Muscle of leg (tissue), 3 donors: ENCODE measurements at regions not wholly inside any gene's neighbourhood (a gene's known extent, or its start where the extent isn't known, plus 50 kb on each side); places are given as distances from the start of the nearest gene placed in this dataset.
"Not testable (repeated sequence)": the region's sequence is repeated elsewhere in the genome, so short reads cannot be mapped to it uniquely, and the experiment has no call there.

Experiments used
- DNase-seq: peaks from one replicate; pipeline ENCODE4 v3.0.0; 2013
- H3K27ac ChIP-seq: one replicate; pipeline ENCODE4 v1.5.1; 2013; ENCODE audit warnings: mild to moderate bottlenecking, low read length, control low read depth
- H3K27me3 ChIP-seq: one replicate; pipeline ENCODE4 v1.6.1; 2013; ENCODE audit warnings: low read length; ENCODE audit not compliant: control insufficient read depth, insufficient read depth
- H3K36me3 ChIP-seq: one replicate; pipeline ENCODE4 v1.6.1; 2013; ENCODE audit warnings: low read length; ENCODE audit not compliant: control insufficient read depth, insufficient read depth
- H3K4me1 ChIP-seq: one replicate; pipeline ENCODE4 v1.6.1; 2013; ENCODE audit warnings: low read length; ENCODE audit not compliant: control insufficient read depth, insufficient read depth
- H3K4me3 ChIP-seq: one replicate; pipeline ENCODE4 v1.5.1; 2013; ENCODE audit warnings: low read length, control low read depth
- H3K9me3 ChIP-seq: replicated peaks from 2 replicates; pipeline ENCODE4 v1.6.1; 2013; ENCODE audit warnings: low read depth, low read length; ENCODE audit not compliant: control insufficient read depth
- WGBS: methylation state at CpG from one replicate; pipeline ENCODE4 v1.1.5; 2013; ENCODE audit warnings: missing lambda C conversion rate; ENCODE audit not compliant: insufficient coverage; 5-methylcytosine and 5-hydroxymethylcytosine counted together

GRCh38 chr7:65563333-65563732 lies 189.7 kb downstream of the ZNF92 start:
- H3K4me3 ChIP-seq, DNase-seq, H3K9me3 ChIP-seq, H3K4me1 ChIP-seq, H3K36me3 ChIP-seq, H3K27me3 ChIP-seq, H3K27ac ChIP-seq: not testable (repeated sequence)
- WGBS, result no CpG with 5 or more reads among the region's 1 CpG

- H3K27ac ChIP-seq, H3K4me1 ChIP-seq, H3K36me3 ChIP-seq, DNase-seq, H3K27me3 ChIP-seq, H3K4me3 ChIP-seq, H3K9me3 ChIP-seq: not testable (repeated sequence)
- WGBS, result no CpG with 5 or more reads among the region's 6 CpGs
These were observed 194.6 kb downstream of the ZNF92 start for GRCh38 chr7:65568226-65568625.

DNA sequence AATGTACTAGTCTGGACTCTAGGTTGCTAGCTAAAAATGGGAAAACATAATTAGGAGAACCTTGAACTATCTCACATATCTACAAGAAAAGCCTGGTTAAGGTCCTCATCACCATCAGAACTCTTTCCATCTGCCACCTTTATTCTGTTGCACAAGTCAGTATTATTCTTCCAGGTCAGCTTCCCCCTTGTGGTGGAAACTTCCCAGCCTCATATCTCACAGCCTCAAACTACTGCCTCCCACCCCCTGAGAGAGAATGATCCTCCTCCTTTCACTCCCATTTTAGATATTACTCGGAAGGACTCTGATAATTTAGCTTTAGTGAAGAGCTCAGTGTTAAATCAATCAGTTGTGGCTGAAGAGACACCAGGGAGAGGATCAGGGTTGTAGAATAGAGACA lies 197.3 kb downstream of the ZNF92 start:
- not testable (repeated sequence) for H3K36me3 ChIP-seq
- whole genome bisulfite sequencing, result no CpG with 5 or more reads among the region's 1 CpG

GRCh38 chr7:65572581-65572980 lies 198.9 kb downstream of the ZNF92 start:
- not testable (repeated sequence) for H3K36me3 ChIP-seq, H3K4me3 ChIP-seq, H3K9me3 ChIP-seq, H3K27me3 ChIP-seq, DNase-seq, H3K27ac ChIP-seq, H3K4me1 ChIP-seq
- WGBS, result 0% methylated on average over 7 of the region's 35 CpGs

More for the DNA sequence above, 197.3 kb downstream of the ZNF92 start:
- not testable (repeated sequence) for DNase-seq, H3K4me1 ChIP-seq, H3K9me3 ChIP-seq, H3K27ac ChIP-seq, H3K4me3 ChIP-seq, H3K27me3 ChIP-seq

DNA sequence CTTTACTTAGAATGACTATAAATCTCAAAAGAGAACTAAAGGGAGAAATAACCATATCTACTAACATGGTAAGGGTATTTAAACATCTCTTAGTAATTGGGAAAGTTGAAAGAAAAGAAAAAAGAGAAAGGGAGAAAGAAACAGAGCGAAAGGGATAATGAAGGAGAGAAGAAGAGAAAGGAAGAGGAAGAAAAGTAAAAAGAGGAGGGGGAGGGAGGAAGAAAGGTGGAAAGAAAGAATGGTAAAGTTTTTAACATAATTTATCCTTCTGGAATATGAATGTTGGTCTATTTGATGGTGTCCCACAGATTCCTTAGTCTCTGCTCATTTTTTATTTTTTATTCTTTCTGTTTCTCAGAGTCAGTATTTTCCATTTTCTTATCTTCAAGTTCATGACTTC lies 202.7 kb downstream of the ZNF92 start:
- WGBS, result no CpG with 5 or more reads among the region's 1 CpG
- H3K9me3 ChIP-seq, H3K4me1 ChIP-seq, DNase-seq, H3K4me3 ChIP-seq, H3K27me3 ChIP-seq, H3K36me3 ChIP-seq, H3K27ac ChIP-seq: not testable (repeated sequence)

DNA sequence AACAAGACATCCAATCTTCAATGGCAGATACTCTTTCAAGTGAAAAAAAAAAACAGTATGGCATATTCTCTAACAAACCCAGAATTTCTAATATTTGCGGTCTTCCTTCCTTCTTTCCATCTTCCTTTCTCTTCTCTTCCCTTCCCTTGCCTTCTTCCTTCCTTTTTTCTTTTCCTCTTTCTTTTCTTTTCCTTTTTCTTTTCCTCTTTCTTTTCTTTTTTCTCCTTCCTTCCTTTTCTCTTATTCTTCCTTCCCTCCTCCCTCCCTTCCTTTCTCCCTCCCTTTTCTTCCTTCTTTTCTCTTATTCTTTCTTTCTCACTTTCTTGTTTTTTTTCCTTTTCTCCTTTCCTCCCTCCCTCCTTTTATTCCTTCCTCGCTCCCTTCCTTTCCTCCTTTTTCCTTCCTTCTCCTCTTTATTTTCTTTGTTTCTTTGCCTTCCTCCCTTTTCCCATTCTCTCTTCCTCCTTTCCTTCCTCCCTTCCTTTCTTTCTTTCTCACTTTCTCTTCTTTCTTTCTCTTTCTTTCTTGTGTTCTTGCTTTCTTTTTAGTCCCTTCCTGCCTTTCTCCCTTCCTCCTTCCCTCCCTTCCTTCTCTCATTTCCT lies 209.0 kb downstream of the ZNF92 start:
- H3K27me3 ChIP-seq, H3K27ac ChIP-seq, H3K4me1 ChIP-seq, H3K36me3 ChIP-seq, H3K4me3 ChIP-seq, DNase-seq, H3K9me3 ChIP-seq: not testable (repeated sequence)
- WGBS, result no CpG with 5 or more reads among the region's 2 CpGs

DNA sequence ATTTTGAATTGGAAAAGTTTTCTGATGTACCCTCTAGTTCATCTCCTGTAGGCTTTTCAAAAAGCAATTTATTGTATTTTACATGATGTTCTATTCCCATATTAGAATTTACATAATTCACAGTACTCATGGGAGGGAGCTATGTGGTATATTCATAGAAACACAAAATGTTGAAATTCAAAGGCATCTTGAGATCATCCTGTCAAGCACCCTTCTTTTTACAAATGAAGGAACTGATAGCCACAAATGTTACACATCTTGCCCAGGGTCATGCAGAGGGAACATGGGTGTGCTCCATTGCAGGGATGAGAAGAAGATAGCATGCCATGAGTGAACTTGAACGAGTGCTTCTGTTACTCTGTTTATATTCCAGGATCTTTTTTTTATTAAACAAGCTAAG lies 228.8 kb downstream of the ZNF92 start:
- not testable (repeated sequence) for H3K36me3 ChIP-seq, H3K4me3 ChIP-seq, H3K4me1 ChIP-seq, H3K27ac ChIP-seq, H3K9me3 ChIP-seq, DNase-seq, H3K27me3 ChIP-seq
- no CpG with 5 or more reads among the region's 1 CpG for WGBS

- WGBS, result no CpG with 5 or more reads among the region's 3 CpGs
- H3K4me3 ChIP-seq, result no peak overlapping the region
- no peaks in the 10 kb centered on the region for H3K4me1 ChIP-seq
- H3K27ac ChIP-seq, result no peak overlapping the region
- no peaks in the 10 kb centered on the region for H3K36me3 ChIP-seq
- H3K9me3 ChIP-seq, result no peaks in the 10 kb centered on the region
- DNase-seq, result no peak
- H3K27me3 ChIP-seq, result no peaks in the 10 kb centered on the region
These were observed 235.5 kb downstream of the ZNF92 start for GRCh38 chr7:65609131-65609530.

DNA sequence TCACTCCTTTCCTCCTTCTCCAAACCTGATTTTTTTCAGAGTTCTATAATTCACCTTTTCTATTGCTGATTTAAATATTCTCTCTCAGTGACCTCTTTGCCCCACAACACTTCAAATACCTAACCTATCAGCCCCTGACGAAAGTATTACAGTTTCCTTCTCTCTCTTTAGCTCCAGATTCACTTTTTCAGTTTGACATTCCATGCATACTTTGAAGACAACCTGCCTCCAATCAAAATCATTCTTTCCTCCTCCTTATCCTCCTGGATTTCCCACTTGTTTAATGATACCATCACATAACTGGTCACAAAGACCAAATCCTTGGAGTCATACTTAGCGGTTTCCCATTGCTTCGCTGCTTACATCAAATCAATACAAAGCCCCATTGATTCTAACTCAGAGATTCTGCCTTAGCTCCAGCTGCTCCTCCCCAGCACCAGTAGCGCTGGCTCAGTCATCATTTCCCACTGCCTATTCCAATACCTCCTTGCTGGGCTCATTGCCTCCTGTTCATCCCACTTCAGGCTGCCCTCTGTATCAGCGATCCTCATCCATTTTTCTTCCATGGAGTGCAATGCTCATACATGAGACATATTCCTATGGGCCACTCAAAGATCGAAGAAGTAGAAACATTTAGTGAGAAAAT lies 240.1 kb downstream of the ZNF92 start:
- H3K27ac ChIP-seq, H3K4me3 ChIP-seq, H3K4me1 ChIP-seq, H3K27me3 ChIP-seq, H3K36me3 ChIP-seq, DNase-seq, H3K9me3 ChIP-seq: not testable (repeated sequence)
- 29% methylated on average over 4 of the region's 6 CpGs for WGBS

- not testable (repeated sequence) for DNase-seq, H3K4me3 ChIP-seq, H3K36me3 ChIP-seq, H3K27ac ChIP-seq, H3K4me1 ChIP-seq, H3K27me3 ChIP-seq, H3K9me3 ChIP-seq
- no CpG with 5 or more reads among the region's 3 CpGs for WGBS
These were observed 242.5 kb downstream of the ZNF92 start for GRCh38 chr7:65616111-65616510.

- H3K9me3 ChIP-seq, DNase-seq, H3K27ac ChIP-seq, H3K27me3 ChIP-seq, H3K36me3 ChIP-seq, H3K4me3 ChIP-seq, H3K4me1 ChIP-seq: not testable (repeated sequence)
- WGBS, result 67% methylated on average over 1 of the region's 5 CpGs
These were observed 246.6 kb downstream of the ZNF92 start for GRCh38 chr7:65620216-65620615.
